HepG2 (cell line): ENCODE measurements at regions not wholly inside any gene's neighbourhood (a gene's known extent, or its start where the extent isn't known, plus 50 kb on each side); places are given as distances from the start of the nearest gene placed in this dataset.

ENCODE experiments used
- ATAC-seq: fragments of 200-7000 bp; cut with Tn5 transposase; 3 replicates; pipeline ENCODE4 v1.9.1; 2020; ENCODE audit warnings: mild to moderate bottlenecking, moderate library complexity
- BruUV-seq: library from RNA; stranded (reverse); fragments of 400-500 nt; replicated peaks from 2 replicates; lab custom pipeline; 2021; lab: Mats Ljungman, UMichigan
- CTCF ChIA-PET: fragments of 300-600 bp; formaldehyde crosslinking; extraction: SDS; loops from one replicate; lab custom pipeline; 2021; ENCODE audit warnings: low total read pairs, inconsistent platforms, low intra/inter-chr PET ratio; lab: Yijun Ruan, JAX
- POLR2A ChIA-PET: fragments of 350-600 bp; sonication (Branson Sonifier 250); formaldehyde crosslinking; loops from one replicate; lab custom pipeline; 2020; ENCODE audit warnings: antibody characterized with exemption, inconsistent platforms; lab: Yijun Ruan, JAX
- DNase-seq: peaks from one replicate; pipeline ENCODE4 v3.0.0-alpha.2; 2015; ENCODE audit warnings: low spot score
- FAIRE-seq: peaks from 3 replicates; lab custom pipeline; 2011; peaks lifted over from hg19 to GRCh38; lab: Jason Lieb, UNC
- H2AFZ ChIP-seq: one replicate; pipeline ENCODE4 v1.6.1; 2011; ENCODE audit warnings: low read length, inconsistent platforms
- H3K27ac ChIP-seq: fragments of 300-600 bp; 3 replicates; pipeline ENCODE4 v1.8.0; 2011; ENCODE audit warnings: mixed run types, mild to moderate bottlenecking, mixed read lengths, low read length, inconsistent platforms; ENCODE audit not compliant: insufficient read depth; ENCODE audit errors: extremely low read length
- H3K27me3 ChIP-seq, 2 experiments: fragments of 200-600 bp in 1 of 2; 2 replicates in 1 of 2; 3 replicates in 1 of 2; pipeline versions ENCODE4 v1.6.0 to v1.8.0; 2011; ENCODE audit warnings: low read length in 2 of 2, mild to moderate bottlenecking in 2 of 2, moderate library complexity in 2 of 2, inconsistent platforms in 1 of 2; ENCODE audit not compliant: insufficient read depth in 2 of 2, control insufficient read depth in 1 of 2
- H3K36me3 ChIP-seq, 2 experiments: fragments of 200-600 bp in 1 of 2; replicated peaks in 1 of 2; 2 replicates in 1 of 2; 3 replicates in 1 of 2; pipeline versions ENCODE4 v1.5.1 to v1.8.0; 2011; ENCODE audit warnings: low read length in 2 of 2, inconsistent platforms in 1 of 2; ENCODE audit not compliant: insufficient read depth in 2 of 2, control insufficient read depth in 1 of 2
- H3K4me1 ChIP-seq: 2 replicates; pipeline ENCODE4 v1.5.1; 2012; ENCODE audit warnings: low read length, inconsistent platforms; ENCODE audit not compliant: insufficient read depth
- H3K4me2 ChIP-seq: 2 replicates; pipeline ENCODE4 v1.6.0; 2011; ENCODE audit warnings: low read depth, low read length, inconsistent platforms
- H3K4me3 ChIP-seq, 3 experiments: fragments of 200-600 bp in 1 of 3; sonication (generic), shearing (Covaris generic) in 1 of 3; replicated peaks in 1 of 3; 2 replicates each; pipeline ENCODE4 v1.5.1; 2011 to 2016; ENCODE audit warnings: low read length in 3 of 3, inconsistent platforms in 2 of 3, low read depth in 2 of 3, mild to moderate bottlenecking in 2 of 3, control low read depth in 1 of 3, mixed read lengths in 1 of 3; ENCODE audit not compliant: insufficient read depth in 1 of 3
- H3K79me2 ChIP-seq: one replicate; pipeline ENCODE4 v1.6.1; 2011; ENCODE audit warnings: low read length, inconsistent platforms; ENCODE audit not compliant: insufficient read depth
- H3K9ac ChIP-seq: 2 replicates; pipeline ENCODE4 v1.6.0; 2011; ENCODE audit warnings: mild to moderate bottlenecking, low read depth, low read length, inconsistent platforms; ENCODE audit not compliant: insufficient read depth
- H3K9me3 ChIP-seq: 2 replicates; pipeline ENCODE4 v1.5.1; 2012; ENCODE audit warnings: mild to moderate bottlenecking, low read length
- H4K20me1 ChIP-seq: 2 replicates; pipeline ENCODE4 v1.6.0; 2011; ENCODE audit warnings: inconsistent platforms, mild to moderate bottlenecking, low read length, moderate library complexity; ENCODE audit not compliant: insufficient read depth
- KDM4B ChIP-seq: sonication (generic); formaldehyde crosslinking; IDR thresholded peaks from 2 replicates; pipeline ENCODE4 v1.4.0; 2020; ENCODE audit warnings: missing genetic modification reagents
- MEIS1 ChIP-seq: sonication (generic); formaldehyde crosslinking; IDR thresholded peaks from 2 replicates; pipeline ENCODE4 v1.9.0; 2021; ENCODE audit warnings: mild to moderate bottlenecking, missing genetic modification reagents, moderate library complexity, borderline replicate concordance
- PHF20 ChIP-seq: sonication (generic); formaldehyde crosslinking; IDR thresholded peaks from 2 replicates; pipeline ENCODE4 v1.5.0; 2020; ENCODE audit warnings: mild to moderate bottlenecking, missing genetic modification reagents
- POLR2AphosphoS2 ChIP-seq: IDR thresholded peaks from 2 replicates; pipeline ENCODE4 v1.6.1; 2011; ENCODE audit warnings: low read depth, low read length, improper control_type of control experiment
- SMC3 ChIP-seq: IDR thresholded peaks from 2 replicates; pipeline ENCODE4 v1.6.1; 2011; ENCODE audit warnings: low read length, improper control_type of control experiment
- TOPORS ChIP-seq: sonication (generic); formaldehyde crosslinking; IDR thresholded peaks from 2 replicates; pipeline ENCODE4 v1.8.0; 2023; ENCODE audit warnings: mild to moderate bottlenecking, missing genetic modification reagents
- ZNF383 ChIP-seq: sonication (generic); formaldehyde crosslinking; IDR thresholded peaks from 2 replicates; pipeline ENCODE4 v1.4.0; 2020; ENCODE audit warnings: missing genetic modification reagents, mild to moderate bottlenecking, borderline replicate concordance
- ZNF543 ChIP-seq: sonication (generic); formaldehyde crosslinking; IDR thresholded peaks from 2 replicates; pipeline ENCODE4 v1.4.0; 2020; ENCODE audit warnings: mild to moderate bottlenecking, missing genetic modification reagents
- ZNF746 ChIP-seq: sonication (generic); formaldehyde crosslinking; IDR thresholded peaks from 2 replicates; pipeline ENCODE4 v1.8.0; 2022; ENCODE audit warnings: mild to moderate bottlenecking, missing genetic modification reagents
- WGBS: methylation state at CpG from one replicate; pipeline ENCODE4 v1.1.6; 2017; ENCODE audit warnings: low lambda C conversion rate; 5-methylcytosine and 5-hydroxymethylcytosine counted together
- in situ Hi-C: cut with HindIII; loops from 2 replicates; pipeline ENCODE4 v1.10.0; 2017; ENCODE audit warnings: low pct_unique_long_range_greater_than_20kb; ENCODE audit not compliant: extremely low pct_ligation_motif_present
- intact Hi-C: fragments of 100-400 bp; cut with micrococcal nuclease; formaldehyde crosslinking; loops from one replicate; pipeline ENCODE4 v1.10.0; 2022; ENCODE audit not compliant: unreplicated experiment
- TF ChIP-seq, protein P1 (sequence below), 2 experiments: sonication (generic) in 1 of 2; formaldehyde crosslinking in 1 of 2; IDR thresholded peaks; 2 replicates each; pipeline versions ENCODE4 v1.4.0 to v1.6.1; 2016 to 2020; ENCODE audit warnings: borderline replicate concordance in 1 of 2, low read depth in 1 of 2, mild to moderate bottlenecking in 1 of 2, missing genetic modification reagents in 1 of 2
- TF ChIP-seq, protein P2 (sequence below): sonication (generic); formaldehyde crosslinking; IDR thresholded peaks from 2 replicates; pipeline ENCODE4 v1.4.0; 2020; ENCODE audit warnings: mild to moderate bottlenecking, missing genetic modification reagents, borderline replicate concordance
- TF ChIP-seq, protein P3 (sequence below): IDR thresholded peaks from 2 replicates; pipeline ENCODE4 v1.6.1; 2016; ENCODE audit warnings: mild to moderate bottlenecking
- TF ChIP-seq, protein P4 (sequence below): sonication (generic); formaldehyde crosslinking; IDR thresholded peaks from 2 replicates; pipeline ENCODE4 v1.5.0; 2020; ENCODE audit warnings: missing genetic modification reagents

DNA sequence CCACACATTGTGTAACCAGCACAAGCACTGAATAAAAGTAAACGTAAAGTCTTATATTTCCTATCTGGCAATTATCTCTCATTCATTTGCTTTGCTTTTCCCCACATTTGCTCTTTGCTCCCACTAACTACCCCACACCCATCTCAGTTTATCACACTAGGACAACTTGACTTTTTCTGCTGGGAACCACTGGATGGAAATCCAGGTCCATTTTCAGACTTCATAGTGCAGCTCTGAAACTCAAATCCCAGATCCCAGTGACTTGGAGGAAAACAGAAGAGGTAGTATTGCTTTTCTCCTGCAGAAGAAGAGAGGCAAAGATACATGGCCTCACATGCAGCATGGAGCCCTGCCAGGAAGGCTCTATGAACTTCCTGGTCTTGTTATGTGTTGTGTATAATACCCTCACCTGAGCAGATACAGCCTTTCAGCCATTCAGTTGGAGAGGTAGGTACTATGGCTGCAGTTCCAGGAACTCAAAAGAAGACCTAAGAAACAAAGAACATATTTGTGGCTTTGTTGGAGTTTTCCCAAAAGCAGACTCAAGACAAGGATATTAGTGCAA lies 90.0 kb upstream of the NIPBL start:
- DNase-seq (no peak), ATAC-seq (no peak), FAIRE-seq (no peak)
- ChIA-PET POLR2A (no interaction called here), CTCF (no interaction called here)
- H3K9ac ChIP-seq: no peak overlapping the region
- no TSS peak for BruUV-seq
- H3K4me1 ChIP-seq: peaks cover 33% of the 10 kb centered on the region
- no peaks in the 10 kb centered on the region; a peak in 1 of 5 replicates for H3K27me3 ChIP-seq
- 0% methylated on average over 1 of the region's 1 CpG for WGBS
- H3K4me3 ChIP-seq: no peak overlapping the region
- H3K9me3 ChIP-seq: no peaks in the 10 kb centered on the region
- H3K79me2 ChIP-seq: no peaks in the 10 kb centered on the region
- H3K4me2 ChIP-seq: no peak overlapping the region
- in situ Hi-C loops (no loop called here), intact Hi-C loops (no loop called here)
- H4K20me1 ChIP-seq: no peaks in the 10 kb centered on the region
- H2AFZ ChIP-seq: no peak overlapping the region
- no peak overlapping the region for H3K27ac ChIP-seq
- no peaks in the 10 kb centered on the region for H3K36me3 ChIP-seq
- no peak for TF ChIP-seq ZNF746 (CRISPR knock-in tag)
- no peak for TF ChIP-seq ZNF543 (CRISPR knock-in tag)
- TF ChIP-seq PHF20 (CRISPR knock-in tag): no peak
- TF ChIP-seq, protein P1, sequence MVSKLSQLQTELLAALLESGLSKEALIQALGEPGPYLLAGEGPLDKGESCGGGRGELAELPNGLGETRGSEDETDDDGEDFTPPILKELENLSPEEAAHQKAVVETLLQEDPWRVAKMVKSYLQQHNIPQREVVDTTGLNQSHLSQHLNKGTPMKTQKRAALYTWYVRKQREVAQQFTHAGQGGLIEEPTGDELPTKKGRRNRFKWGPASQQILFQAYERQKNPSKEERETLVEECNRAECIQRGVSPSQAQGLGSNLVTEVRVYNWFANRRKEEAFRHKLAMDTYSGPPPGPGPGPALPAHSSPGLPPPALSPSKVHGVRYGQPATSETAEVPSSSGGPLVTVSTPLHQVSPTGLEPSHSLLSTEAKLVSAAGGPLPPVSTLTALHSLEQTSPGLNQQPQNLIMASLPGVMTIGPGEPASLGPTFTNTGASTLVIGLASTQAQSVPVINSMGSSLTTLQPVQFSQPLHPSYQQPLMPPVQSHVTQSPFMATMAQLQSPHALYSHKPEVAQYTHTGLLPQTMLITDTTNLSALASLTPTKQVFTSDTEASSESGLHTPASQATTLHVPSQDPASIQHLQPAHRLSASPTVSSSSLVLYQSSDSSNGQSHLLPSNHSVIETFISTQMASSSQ (IDR thresholded peaks at IDR 0.05; ENCODE audit: low read depth): no peak
- TF ChIP-seq, protein P1 (CRISPR knock-in tag; IDR thresholded peaks at IDR 0.05; ENCODE audit: borderline replicate concordance): no peak
- no peak for TF ChIP-seq ZNF383 (CRISPR knock-in tag)
- TF ChIP-seq TOPORS (CRISPR knock-in tag): no peak
- TF ChIP-seq, protein P2, sequence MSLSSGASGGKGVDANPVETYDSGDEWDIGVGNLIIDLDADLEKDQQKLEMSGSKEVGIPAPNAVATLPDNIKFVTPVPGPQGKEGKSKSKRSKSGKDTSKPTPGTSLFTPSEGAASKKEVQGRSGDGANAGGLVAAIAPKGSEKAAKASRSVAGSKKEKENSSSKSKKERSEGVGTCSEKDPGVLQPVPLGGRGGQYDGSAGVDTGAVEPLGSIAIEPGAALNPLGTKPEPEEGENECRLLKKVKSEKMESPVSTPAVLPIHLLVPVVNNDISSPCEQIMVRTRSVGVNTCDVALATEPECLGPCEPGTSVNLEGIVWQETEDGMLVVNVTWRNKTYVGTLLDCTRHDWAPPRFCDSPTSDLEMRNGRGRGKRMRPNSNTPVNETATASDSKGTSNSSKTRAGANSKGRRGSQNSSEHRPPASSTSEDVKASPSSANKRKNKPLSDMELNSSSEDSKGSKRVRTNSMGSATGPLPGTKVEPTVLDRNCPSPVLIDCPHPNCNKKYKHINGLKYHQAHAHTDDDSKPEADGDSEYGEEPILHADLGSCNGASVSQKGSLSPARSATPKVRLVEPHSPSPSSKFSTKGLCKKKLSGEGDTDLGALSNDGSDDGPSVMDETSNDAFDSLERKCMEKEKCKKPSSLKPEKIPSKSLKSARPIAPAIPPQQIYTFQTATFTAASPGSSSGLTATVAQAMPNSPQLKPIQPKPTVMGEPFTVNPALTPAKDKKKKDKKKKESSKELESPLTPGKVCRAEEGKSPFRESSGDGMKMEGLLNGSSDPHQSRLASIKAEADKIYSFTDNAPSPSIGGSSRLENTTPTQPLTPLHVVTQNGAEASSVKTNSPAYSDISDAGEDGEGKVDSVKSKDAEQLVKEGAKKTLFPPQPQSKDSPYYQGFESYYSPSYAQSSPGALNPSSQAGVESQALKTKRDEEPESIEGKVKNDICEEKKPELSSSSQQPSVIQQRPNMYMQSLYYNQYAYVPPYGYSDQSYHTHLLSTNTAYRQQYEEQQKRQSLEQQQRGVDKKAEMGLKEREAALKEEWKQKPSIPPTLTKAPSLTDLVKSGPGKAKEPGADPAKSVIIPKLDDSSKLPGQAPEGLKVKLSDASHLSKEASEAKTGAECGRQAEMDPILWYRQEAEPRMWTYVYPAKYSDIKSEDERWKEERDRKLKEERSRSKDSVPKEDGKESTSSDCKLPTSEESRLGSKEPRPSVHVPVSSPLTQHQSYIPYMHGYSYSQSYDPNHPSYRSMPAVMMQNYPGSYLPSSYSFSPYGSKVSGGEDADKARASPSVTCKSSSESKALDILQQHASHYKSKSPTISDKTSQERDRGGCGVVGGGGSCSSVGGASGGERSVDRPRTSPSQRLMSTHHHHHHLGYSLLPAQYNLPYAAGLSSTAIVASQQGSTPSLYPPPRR (CRISPR knock-in tag): no peak
- no peak for TF ChIP-seq KDM4B (CRISPR knock-in tag)
- no peak for TF ChIP-seq POLR2AphosphoS2
- TF ChIP-seq, protein P3, sequence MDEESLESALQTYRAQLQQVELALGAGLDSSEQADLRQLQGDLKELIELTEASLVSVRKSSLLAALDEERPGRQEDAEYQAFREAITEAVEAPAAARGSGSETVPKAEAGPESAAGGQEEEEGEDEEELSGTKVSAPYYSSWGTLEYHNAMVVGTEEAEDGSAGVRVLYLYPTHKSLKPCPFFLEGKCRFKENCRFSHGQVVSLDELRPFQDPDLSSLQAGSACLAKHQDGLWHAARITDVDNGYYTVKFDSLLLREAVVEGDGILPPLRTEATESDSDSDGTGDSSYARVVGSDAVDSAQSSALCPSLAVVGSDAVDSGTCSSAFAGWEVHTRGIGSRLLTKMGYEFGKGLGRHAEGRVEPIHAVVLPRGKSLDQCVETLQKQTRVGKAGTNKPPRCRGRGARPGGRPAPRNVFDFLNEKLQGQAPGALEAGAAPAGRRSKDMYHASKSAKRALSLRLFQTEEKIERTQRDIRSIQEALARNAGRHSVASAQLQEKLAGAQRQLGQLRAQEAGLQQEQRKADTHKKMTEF: no peak
- TF ChIP-seq, protein P4, sequence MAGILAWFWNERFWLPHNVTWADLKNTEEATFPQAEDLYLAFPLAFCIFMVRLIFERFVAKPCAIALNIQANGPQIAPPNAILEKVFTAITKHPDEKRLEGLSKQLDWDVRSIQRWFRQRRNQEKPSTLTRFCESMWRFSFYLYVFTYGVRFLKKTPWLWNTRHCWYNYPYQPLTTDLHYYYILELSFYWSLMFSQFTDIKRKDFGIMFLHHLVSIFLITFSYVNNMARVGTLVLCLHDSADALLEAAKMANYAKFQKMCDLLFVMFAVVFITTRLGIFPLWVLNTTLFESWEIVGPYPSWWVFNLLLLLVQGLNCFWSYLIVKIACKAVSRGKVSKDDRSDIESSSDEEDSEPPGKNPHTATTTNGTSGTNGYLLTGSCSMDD: no peak
- TF ChIP-seq MEIS1: no peak
- no peak for TF ChIP-seq SMC3
